ENCODE measurements at regions not wholly inside any gene's neighbourhood (a gene's known extent, or its start where the extent isn't known, plus 50 kb on each side); places are given as distances from the start of the nearest gene placed in this dataset.

DNA sequence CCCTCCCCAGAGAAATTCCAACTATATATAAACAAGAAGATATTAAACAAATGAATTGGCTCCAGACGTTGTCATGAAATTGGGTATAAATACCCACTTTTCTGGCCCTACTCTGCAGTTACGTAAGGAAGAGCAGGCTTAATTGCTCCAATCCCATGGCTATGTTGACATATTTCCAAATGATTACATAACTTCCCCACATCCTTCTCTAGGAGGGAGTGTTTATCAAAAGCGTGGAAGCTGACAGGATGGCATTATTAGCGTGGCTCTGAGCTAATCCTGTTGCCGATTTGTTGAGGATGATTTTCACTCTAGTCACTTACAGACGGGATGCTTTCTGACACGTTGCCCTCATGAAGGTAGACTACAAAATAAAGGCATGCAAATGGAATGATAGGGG, 347.5 kb upstream of the TMCO5A start:
- DNase-seq = no peak
- CTCF ChIA-PET = no interaction called here
- intact Hi-C loops (cut with micrococcal nuclease) = no loop called here
- Mint-ChIP-seq H3K27ac (no peak overlapping the region), H3K4me3 (no peak overlapping the region), H3K27me3 (no peaks in the 10 kb centered on the region), H3K9me3 (peaks cover 4% of the 10 kb centered on the region), H3K36me3 (ENCODE audit: low read depth) (no peaks in the 10 kb centered on the region), H3K4me1 (ENCODE audit: low read depth) (no peaks in the 10 kb centered on the region)
- ATAC-seq = no peak
- POLR2A ChIA-PET = interaction anchor here (1.3 kb wide), 1 partner anchor 16 kb away, joined by 3 read pairs; no protein-coding TSS in a partner anchor
- TF ChIP-seq, protein P1, sequence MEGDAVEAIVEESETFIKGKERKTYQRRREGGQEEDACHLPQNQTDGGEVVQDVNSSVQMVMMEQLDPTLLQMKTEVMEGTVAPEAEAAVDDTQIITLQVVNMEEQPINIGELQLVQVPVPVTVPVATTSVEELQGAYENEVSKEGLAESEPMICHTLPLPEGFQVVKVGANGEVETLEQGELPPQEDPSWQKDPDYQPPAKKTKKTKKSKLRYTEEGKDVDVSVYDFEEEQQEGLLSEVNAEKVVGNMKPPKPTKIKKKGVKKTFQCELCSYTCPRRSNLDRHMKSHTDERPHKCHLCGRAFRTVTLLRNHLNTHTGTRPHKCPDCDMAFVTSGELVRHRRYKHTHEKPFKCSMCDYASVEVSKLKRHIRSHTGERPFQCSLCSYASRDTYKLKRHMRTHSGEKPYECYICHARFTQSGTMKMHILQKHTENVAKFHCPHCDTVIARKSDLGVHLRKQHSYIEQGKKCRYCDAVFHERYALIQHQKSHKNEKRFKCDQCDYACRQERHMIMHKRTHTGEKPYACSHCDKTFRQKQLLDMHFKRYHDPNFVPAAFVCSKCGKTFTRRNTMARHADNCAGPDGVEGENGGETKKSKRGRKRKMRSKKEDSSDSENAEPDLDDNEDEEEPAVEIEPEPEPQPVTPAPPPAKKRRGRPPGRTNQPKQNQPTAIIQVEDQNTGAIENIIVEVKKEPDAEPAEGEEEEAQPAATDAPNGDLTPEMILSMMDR (IDR thresholded peaks at IDR 0.05) = no peak

DNA sequence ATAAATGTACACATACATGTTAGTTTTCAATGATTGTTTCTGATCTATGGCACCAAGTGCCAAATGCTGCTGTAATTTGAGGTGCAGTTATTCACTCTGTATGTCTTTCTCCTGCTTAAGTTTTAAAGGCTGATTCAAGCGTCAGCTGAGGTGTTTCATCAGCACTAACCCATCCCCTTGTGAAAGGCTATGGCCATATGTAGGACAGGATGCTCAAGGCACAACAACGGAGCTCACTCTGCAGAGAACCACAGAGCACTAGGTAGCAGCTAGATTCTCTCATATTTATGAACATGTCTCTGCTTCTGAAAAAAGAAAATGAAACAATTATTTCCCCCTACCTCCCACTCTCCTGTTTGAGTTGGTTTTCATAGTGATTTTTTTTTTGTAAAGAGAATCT, 340.0 kb upstream of the TMCO5A start:
- Mint-ChIP-seq H3K36me3 (ENCODE audit: low read depth) (no peaks in the 10 kb centered on the region), H3K27me3 (no peaks in the 10 kb centered on the region), H3K27ac (no peak overlapping the region), H3K4me3 (no peak overlapping the region), H3K4me1 (ENCODE audit: low read depth) (no peaks in the 10 kb centered on the region), H3K9me3 (no peaks in the 10 kb centered on the region)
- TF ChIP-seq, protein P1 (IDR thresholded peaks at IDR 0.05) = no peak
- ATAC-seq (no peak), DNase-seq (no peak)
- ChIA-PET POLR2A (no interaction called here), CTCF (no interaction called here)
- intact Hi-C loops (cut with micrococcal nuclease) = no loop called here

DNA sequence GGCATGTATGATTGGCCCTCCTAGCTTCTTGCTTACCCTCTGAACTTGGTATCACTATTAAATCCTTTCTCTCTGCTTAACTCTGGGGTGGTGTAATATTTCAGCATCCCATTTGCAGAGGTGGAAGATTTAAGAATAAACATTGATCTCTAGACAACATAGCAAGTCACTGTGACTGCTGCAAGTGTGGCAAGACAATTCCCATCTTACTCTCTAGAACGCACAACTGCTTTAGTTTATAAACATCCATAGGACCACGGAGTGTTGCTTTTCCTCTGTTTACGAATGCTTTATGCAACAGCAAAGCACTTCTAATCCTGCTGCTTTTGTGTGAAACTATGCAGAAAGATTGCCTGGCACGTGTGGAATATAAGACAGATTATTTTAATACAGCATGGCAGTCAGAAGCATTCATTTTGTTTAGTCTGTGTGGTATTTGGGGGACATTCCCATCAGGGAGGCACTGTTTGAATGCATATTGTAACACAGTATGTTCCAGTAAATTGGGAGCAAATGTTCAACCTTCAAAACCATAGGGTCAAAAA, 338.9 kb upstream of the TMCO5A start:
- Mint-ChIP-seq H3K27me3 (no peaks in the 10 kb centered on the region), H3K4me1 (ENCODE audit: low read depth) (no peaks in the 10 kb centered on the region), H3K9me3 (no peaks in the 10 kb centered on the region), H3K4me3 (no peak overlapping the region), H3K27ac (no peak overlapping the region), H3K36me3 (ENCODE audit: low read depth) (no peaks in the 10 kb centered on the region)
- TF ChIP-seq, protein P1 (IDR thresholded peaks at IDR 0.05) = no peak
- no peak for DNase-seq
- POLR2A ChIA-PET = no interaction called here
- CTCF ChIA-PET = no interaction called here
- ATAC-seq = no peak
- intact Hi-C loops (cut with micrococcal nuclease) = no loop called here

DNA sequence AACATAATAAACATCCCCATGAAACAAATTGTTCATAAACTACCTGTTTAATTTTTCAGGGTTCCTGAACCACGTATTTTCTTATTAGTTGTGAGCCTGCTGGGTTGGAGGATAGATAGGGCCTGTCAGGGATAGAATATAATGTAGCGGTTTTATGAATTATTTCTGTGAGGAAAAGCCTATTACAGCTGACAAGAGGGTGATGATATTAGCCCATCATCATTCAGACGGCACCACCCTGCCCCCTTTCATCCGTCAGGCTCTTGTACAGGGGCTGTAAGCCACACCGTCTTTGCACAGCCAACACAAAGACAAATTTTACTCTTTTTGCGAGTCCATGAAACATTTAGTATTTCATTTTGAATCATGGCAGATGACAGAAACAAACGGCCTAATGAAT, 335.3 kb upstream of the TMCO5A start:
- H3K4me1 Mint-ChIP-seq (ENCODE audit: low read depth) = no peaks in the 10 kb centered on the region
- H3K36me3 Mint-ChIP-seq (ENCODE audit: low read depth) = no peaks in the 10 kb centered on the region
- ATAC-seq (no peak), DNase-seq (no peak)
- H3K9me3 Mint-ChIP-seq = peaks cover 3% of the 10 kb centered on the region
- intact Hi-C loops (cut with micrococcal nuclease) = no loop called here
- H3K4me3 Mint-ChIP-seq = no peak overlapping the region
- ChIA-PET POLR2A (no interaction called here), CTCF (no interaction called here)
- no peak overlapping the region for H3K27ac Mint-ChIP-seq
- TF ChIP-seq, protein P1 (IDR thresholded peaks at IDR 0.05) = no peak
- H3K27me3 Mint-ChIP-seq = peaks cover 2% of the 10 kb centered on the region

DNA sequence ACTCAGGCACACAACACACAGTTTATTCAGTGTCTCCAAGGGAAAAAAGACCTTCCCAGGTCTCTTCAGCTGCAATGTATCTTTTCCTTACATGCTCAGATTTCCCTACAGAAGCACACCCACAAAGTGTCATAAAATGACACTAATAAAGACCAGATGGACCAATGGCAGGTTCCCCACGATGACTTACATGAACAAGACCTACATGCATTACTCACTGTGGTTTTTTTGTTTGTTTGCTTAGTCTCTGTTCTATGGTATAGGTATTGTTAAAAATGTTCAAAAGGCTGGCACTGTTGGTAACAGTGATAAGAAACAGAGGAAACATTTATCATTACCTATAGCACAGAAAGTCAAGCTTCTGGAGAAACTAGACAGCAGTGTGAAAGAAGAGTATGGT, 318.2 kb upstream of the TMCO5A start:
- Mint-ChIP-seq H3K27me3 (no peaks in the 10 kb centered on the region), H3K4me3 (no peak overlapping the region), H3K36me3 (ENCODE audit: low read depth) (no peaks in the 10 kb centered on the region), H3K9me3 (peaks cover 10% of the 10 kb centered on the region), H3K27ac (no peak overlapping the region), H3K4me1 (ENCODE audit: low read depth) (no peaks in the 10 kb centered on the region)
- ChIA-PET CTCF (no interaction called here), POLR2A (interaction anchor here (1.5 kb wide), 1 partner anchor 18 kb away, joined by 3 read pairs; no protein-coding TSS in a partner anchor)
- DNase-seq (no peak), ATAC-seq (no peak)
- TF ChIP-seq, protein P1 (IDR thresholded peaks at IDR 0.05) = no peak
- intact Hi-C loops (cut with micrococcal nuclease) = no loop called here
